DMS79 (cell line): ENCODE measurements at regions not wholly inside any gene's neighbourhood (a gene's known extent, or its start where the extent isn't known, plus 50 kb on each side); places are given as distances from the start of the nearest gene placed in this dataset.
A peak's percentile ranks its signal among the peaks of the same experiment; 100 is the strongest.

Experiments
- DNase-seq: peaks from one replicate; lab custom pipeline; 2025; lab: John Stamatoyannopoulos, UW

GRCh38 chr1:5379176-5379759 lies 613.0 kb downstream of the NPHP4 start:
- no peak for DNase-seq

GRCh38 chr1:5376538-5377247 lies 615.5 kb downstream of the NPHP4 start:
- no peak for DNase-seq

GRCh38 chr1:5375481-5375880 lies 616.7 kb downstream of the NPHP4 start:
- DNase-seq: no peak

GRCh38 chr1:5374192-5374591 lies 618.0 kb downstream of the NPHP4 start:
- no peak for DNase-seq

- no peak for DNase-seq
Measured at GRCh38 chr1:5373281-5373680, 618.9 kb downstream of the NPHP4 start.

- DNase-seq: no peak
Measured at GRCh38 chr1:5371270-5371669, 621.0 kb downstream of the NPHP4 start.

GRCh38 chr1:5370311-5370710 lies 621.9 kb downstream of the NPHP4 start:
- DNase-seq: no peak

- DNase-seq: peak; percentile 92
Measured at GRCh38 chr1:5369223-5369622, 623.0 kb downstream of the NPHP4 start.

- no peak for DNase-seq
Measured at GRCh38 chr1:5368201-5368600, 624.0 kb downstream of the NPHP4 start.

- no peak for DNase-seq
Measured at GRCh38 chr1:5367306-5367705, 624.9 kb downstream of the NPHP4 start.

- DNase-seq: no peak
Measured at GRCh38 chr1:5365751-5366150, 626.5 kb downstream of the NPHP4 start.

- no peak for DNase-seq
Measured at GRCh38 chr1:5364591-5364990, 627.6 kb downstream of the NPHP4 start.

GRCh38 chr1:5354681-5355080 lies 637.5 kb downstream of the NPHP4 start:
- DNase-seq: no peak

GRCh38 chr1:5351366-5351765 lies 640.9 kb downstream of the NPHP4 start:
- DNase-seq: no peak

GRCh38 chr1:5349526-5349925 lies 642.7 kb downstream of the NPHP4 start:
- DNase-seq: no peak

- no peak for DNase-seq
Measured at GRCh38 chr1:5348732-5349465, 643.3 kb downstream of the NPHP4 start.

- DNase-seq: no peak
Measured at GRCh38 chr1:5347726-5348125, 644.5 kb downstream of the NPHP4 start.

GRCh38 chr1:5345556-5345955 lies 646.7 kb downstream of the NPHP4 start:
- no peak for DNase-seq

- DNase-seq: no peak
Measured at GRCh38 chr1:5343256-5344020, 648.8 kb downstream of the NPHP4 start.

GRCh38 chr1:5342830-5343229 lies 649.4 kb downstream of the NPHP4 start:
- DNase-seq: no peak

GRCh38 chr1:5342172-5342571 lies 650.1 kb downstream of the NPHP4 start:
- DNase-seq: no peak

- no peak for DNase-seq
Measured at GRCh38 chr1:5341471-5341870, 650.8 kb downstream of the NPHP4 start.
